PC-9 (cell line): ENCODE measurements at regions not wholly inside any gene's neighbourhood (a gene's known extent, or its start where the extent isn't known, plus 50 kb on each side); places are given as distances from the start of the nearest gene placed in this dataset.

Source experiments
- CTCF ChIP-seq: fragments of 200-600 bp; sonication (generic); conservative IDR thresholded peaks from 2 replicates; pipeline ENCODE4 v1.6.1; 2017; ENCODE audit warnings: mixed run types, antibody characterized with exemption, mild to moderate bottlenecking, moderate library complexity
- EZH2 ChIP-seq: fragments of 200-600 bp; sonication (generic); IDR thresholded peaks from 2 replicates; pipeline ENCODE4 v1.8.0; 2017; ENCODE audit warnings: antibody characterized with exemption, low read depth

GRCh38 chr20:60372822-60373221 is 414.6 kb downstream of the CDH26 start:
- TF ChIP-seq CTCF: no peak
- TF ChIP-seq EZH2: no peak
